ENCODE measurements at regions not wholly inside any gene's neighbourhood (a gene's known extent, or its start where the extent isn't known, plus 50 kb on each side); places are given as distances from the start of the nearest gene placed in this dataset.

GRCh38 chr13:107743526-107743925 lies 471.8 kb downstream of the LIG4 start:
- DNase-seq (ENCODE audit: low spot score) = no peak

DNA sequence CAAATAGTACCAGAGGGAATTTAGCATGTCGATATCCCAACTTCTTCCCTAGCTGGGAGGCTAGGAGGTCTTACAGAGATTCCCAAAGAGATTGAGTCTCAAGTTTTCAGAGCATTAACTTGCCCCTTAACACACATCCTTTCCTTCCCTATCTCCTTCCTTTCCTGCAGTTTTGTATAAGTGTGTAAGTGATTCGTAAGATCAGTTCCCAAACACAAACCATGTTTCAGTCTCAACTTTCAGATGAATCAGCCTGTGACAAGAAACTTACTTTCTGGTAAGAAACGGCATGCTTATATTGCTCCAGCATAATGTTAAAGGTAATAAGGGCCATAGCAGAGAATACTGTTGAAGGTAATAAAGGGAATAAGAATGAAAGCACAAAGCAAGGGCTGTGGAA lies 472.2 kb downstream of the LIG4 start:
- no peak for DNase-seq (ENCODE audit: low spot score)

GRCh38 chr13:107742544-107742943 lies 472.8 kb downstream of the LIG4 start:
- no peak for DNase-seq (ENCODE audit: low spot score)

DNA sequence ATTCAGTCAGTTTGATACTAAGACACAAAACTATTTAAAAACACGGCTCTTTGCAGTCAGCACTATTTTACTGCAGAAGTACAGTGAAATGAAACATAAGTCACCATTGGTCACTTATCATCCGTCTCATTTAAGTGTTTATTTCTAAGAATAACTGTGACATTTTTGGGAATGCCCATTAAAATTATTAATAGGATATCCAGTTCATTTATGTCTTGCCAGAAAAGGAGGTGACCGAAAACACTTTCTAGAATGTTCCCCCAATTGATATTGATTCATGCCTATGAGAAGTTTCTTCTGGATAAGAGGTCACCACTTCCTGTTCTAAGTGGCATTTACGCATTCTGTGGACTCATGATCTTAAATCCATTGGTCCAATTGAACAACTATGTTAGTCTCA lies 477.3 kb downstream of the LIG4 start:
- DNase-seq (ENCODE audit: low spot score) = no peak

DNA sequence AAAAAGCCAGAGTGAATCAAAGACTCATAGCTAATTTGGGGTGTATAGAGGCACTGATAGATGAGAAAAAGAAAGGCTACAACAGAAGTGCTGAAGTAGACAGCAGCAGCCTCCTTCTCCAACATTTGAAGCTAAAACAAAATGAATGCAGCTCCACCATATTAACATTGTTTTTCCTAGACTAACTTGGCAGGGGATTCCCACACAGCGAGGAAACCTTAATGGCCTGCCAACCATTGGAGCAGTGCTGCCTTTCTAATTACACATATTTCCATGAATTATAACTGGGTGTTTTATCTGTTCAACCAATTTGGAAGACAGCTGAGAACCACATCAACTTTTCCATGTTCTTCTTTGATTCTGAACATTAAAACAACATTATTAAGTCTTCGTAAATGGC lies 478.6 kb downstream of the LIG4 start:
- no peak for DNase-seq (ENCODE audit: low spot score)

GRCh38 chr13:107736170-107736569 lies 479.2 kb downstream of the LIG4 start:
- no peak for DNase-seq (ENCODE audit: low spot score)

DNA sequence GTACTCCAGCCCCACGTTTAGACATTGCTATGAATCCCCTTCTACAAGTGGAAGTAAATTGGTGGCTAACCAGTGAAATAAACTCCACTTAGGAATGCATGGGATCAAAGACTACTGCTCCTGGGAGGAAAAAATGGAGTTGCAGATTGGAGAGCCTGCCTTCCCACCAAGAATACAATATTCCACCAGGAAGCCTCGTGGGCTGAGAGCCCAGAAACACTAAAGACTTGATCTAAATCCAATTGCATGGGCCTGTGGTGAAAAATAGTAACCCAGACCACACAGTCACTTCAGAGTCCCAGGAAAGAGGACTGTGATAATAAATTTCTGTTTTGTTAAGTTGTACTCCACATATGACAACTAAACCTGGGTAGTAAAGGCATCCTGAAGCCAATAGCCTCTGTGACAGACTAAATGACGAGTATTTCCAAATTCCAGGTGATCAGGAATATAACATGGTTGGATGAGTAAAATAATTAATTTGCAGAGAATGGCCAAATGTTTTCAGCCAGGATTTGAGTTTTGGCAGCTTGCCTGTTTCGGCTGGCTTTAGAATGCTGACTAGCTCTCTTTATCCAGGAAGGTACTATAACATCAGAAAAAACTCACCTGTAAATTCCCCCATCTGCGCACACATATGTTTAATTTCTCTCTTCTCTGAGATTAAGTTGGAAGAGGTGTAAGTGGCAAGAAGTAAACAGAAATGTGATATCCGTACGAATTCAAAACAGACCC lies 480.3 kb downstream of the LIG4 start:
- DNase-seq (ENCODE audit: low spot score) = no peak

DNA sequence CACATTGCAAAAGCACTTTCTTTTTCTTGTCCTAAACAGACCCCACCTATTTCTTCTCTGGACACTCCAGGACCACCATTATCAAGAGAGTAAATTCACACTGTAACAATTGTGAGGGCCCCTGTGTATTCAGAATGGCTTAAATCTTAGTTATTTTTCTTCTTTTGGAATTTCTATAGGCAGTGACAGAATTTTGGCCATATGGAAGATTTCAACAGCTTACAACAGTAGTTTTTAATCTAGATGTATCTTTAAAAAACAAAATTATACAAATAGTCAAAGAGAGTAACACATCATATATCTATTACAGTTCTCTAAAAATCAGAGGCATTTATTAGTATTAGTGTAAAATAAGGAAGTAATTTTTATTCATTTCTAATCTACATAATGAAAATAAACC lies 482.1 kb downstream of the LIG4 start:
- no peak for DNase-seq (ENCODE audit: low spot score)

- DNase-seq (ENCODE audit: low spot score) = no peak
Observed at GRCh38 chr13:107730813-107731212, 484.5 kb downstream of the LIG4 start.

DNA sequence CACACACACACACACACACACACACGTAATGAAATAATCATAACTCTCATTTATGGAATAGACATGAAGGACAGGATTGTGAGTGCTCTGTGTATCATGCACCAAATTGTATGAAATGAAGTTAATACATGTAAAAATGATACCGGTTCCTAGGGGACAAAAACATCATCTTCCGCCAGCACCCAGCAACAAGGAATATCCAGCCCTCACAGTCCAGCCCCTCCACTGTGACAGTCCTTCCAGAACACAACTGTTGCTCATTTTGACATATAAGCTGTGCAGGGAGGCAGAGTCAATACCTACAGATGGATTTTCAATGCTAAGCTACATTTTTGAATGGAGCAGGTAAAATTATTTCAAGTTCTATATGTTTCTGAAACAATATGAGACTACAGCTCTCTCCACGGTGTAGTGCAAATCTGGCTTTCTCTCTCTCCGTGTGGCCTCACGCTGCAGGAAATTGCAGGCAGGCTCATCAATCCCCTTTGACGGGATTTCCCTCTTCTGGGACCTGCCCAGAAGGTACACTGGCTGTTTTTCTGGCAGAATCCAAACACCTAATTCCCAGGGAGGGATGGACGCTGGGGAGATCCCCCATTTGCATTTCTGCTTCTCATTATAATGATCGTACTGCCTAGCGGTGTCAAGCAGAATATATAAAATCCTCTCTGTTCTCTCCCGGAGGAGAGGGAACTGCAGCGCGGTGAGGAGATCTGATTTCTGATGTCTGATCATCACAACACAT lies 494.0 kb downstream of the LIG4 start:
- no peak for DNase-seq (ENCODE audit: low spot score)

GRCh38 chr13:107716741-107717140 lies 498.6 kb downstream of the LIG4 start:
- DNase-seq (ENCODE audit: low spot score) = no peak

GRCh38 chr13:107716241-107716640 lies 499.1 kb downstream of the LIG4 start:
- DNase-seq (ENCODE audit: low spot score) = no peak

- no peak for DNase-seq (ENCODE audit: low spot score)
Observed at GRCh38 chr13:107715496-107715895, 499.8 kb downstream of the LIG4 start.

DNA sequence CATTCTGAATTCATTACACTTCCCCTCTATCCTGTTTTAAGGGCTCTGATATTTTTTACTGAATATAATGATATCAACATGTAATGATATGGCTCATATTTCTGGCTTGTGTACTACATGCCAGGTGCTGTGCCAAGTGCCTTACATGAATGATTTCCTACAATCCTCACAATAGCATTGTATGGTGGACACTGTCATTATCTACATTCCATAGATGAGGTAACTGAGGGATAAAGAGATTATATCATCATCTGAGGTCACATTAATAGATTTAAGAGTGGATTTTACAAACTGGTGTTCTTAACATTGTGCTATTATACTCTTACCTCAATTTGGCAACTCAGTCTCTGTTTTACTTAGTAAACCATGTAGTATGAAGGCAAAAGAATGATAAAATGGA lies 502.0 kb downstream of the LIG4 start:
- DNase-seq (ENCODE audit: low spot score) = no peak

GRCh38 chr13:107712145-107712860 lies 503.0 kb downstream of the LIG4 start:
- no peak for DNase-seq (ENCODE audit: low spot score)

- no peak for DNase-seq (ENCODE audit: low spot score)
Observed at GRCh38 chr13:107690181-107690580, 525.2 kb downstream of the LIG4 start.

GRCh38 chr13:107685876-107686275 lies 529.5 kb downstream of the LIG4 start:
- DNase-seq (ENCODE audit: low spot score) = no peak

DNA sequence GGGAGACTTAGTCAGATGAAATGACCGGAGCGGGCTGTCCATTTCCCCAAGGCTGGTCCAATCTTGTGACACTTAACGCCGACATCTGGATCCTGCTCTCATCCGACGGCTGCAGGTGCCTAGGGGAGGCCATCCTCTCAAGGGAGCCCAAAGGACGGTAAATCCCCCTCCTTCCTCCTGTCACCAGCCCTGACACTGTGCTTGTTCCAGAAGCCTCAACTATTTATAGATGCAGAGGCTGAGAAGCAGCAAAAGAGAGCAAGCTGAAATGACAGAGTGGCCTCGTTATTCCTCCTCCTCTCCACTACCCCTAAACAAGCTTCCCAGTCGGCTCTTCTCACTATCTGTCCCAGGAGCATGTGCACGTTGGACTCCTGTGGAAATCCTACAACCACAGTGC lies 533.7 kb downstream of the LIG4 start:
- DNase-seq (ENCODE audit: low spot score) = no peak

- no peak for DNase-seq (ENCODE audit: low spot score)
Observed at GRCh38 chr13:107680115-107680514, 535.2 kb downstream of the LIG4 start.

- DNase-seq (ENCODE audit: low spot score) = peak; percentile 6
Observed at GRCh38 chr13:107678075-107678689, 537.2 kb downstream of the LIG4 start.

DNA sequence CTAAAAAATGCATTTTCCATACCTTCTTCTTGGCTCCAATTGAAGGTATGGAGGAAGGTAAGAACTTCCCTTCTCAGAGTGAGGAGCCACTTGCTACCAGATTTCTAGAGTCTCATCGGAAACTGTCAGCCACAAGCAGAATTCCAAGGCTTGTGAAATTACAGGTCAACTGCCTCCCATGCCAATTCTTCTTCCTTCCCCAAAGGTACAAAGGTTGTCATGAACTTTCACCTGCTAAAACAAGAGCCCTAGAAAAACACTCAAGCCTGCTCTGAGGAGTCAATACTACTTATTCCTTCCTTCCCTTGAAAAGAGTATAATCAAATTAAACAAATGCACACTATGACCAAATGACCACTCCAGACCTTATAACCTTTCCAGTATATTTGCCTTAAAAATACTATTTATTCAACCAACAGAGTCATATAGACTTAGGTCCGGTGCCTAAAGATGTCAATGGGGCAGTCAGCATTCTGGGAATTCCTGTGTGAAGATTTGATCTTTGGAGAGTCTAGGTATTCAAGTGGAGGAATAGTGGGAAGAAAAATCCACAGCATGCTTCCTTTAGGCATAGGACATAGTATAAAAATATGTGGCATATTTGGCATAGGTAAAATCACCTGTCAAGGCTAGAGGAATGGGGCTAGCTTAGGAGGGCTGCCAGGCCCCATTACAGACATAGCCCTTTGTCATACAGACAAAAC lies 539.3 kb downstream of the LIG4 start:
- DNase-seq (ENCODE audit: low spot score) = no peak

GRCh38 chr13:107669391-107669993 lies 545.8 kb downstream of the LIG4 start:
- DNase-seq (ENCODE audit: low spot score) = peak; percentile 73
